ENCODE measurements at regions not wholly inside any gene's neighbourhood (a gene's known extent, or its start where the extent isn't known, plus 50 kb on each side); places are given as distances from the start of the nearest gene placed in this dataset.

DNA sequence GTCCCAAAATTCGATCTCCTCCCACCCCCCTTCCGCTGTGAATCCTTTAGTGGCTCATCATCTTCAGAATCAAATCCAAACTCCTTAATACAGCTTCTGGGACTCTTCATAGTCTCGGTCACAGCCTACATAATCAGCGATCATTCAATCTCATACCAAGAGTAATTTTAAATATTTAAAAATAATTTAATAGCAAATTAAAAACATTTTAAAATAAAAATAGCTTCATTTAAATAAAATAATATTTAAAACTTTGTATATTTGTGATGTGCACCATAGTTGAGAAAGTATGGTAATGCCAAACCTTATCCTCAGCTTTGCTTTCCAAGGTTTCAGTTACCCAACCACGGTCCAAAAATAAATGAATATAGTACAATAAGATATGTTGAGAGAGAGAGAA lies 70.0 kb upstream of the NR3C1 start:
- H3K36me3 Mint-ChIP-seq, result no peaks in the 10 kb centered on the region
- no peak overlapping the region for H3K4me3 Mint-ChIP-seq
- no peaks in the 10 kb centered on the region for H3K27me3 Mint-ChIP-seq
- no peak overlapping the region for H3K27ac Mint-ChIP-seq
- TF ChIP-seq, protein P1, sequence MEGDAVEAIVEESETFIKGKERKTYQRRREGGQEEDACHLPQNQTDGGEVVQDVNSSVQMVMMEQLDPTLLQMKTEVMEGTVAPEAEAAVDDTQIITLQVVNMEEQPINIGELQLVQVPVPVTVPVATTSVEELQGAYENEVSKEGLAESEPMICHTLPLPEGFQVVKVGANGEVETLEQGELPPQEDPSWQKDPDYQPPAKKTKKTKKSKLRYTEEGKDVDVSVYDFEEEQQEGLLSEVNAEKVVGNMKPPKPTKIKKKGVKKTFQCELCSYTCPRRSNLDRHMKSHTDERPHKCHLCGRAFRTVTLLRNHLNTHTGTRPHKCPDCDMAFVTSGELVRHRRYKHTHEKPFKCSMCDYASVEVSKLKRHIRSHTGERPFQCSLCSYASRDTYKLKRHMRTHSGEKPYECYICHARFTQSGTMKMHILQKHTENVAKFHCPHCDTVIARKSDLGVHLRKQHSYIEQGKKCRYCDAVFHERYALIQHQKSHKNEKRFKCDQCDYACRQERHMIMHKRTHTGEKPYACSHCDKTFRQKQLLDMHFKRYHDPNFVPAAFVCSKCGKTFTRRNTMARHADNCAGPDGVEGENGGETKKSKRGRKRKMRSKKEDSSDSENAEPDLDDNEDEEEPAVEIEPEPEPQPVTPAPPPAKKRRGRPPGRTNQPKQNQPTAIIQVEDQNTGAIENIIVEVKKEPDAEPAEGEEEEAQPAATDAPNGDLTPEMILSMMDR (conservative IDR thresholded peaks at IDR 0.05), result no peak
- H3K9me3 Mint-ChIP-seq, result peaks cover 5% of the 10 kb centered on the region
- peaks cover 12% of the 10 kb centered on the region for H3K4me1 Mint-ChIP-seq (ENCODE audit: unreplicated experiment)
- DNase-seq (ENCODE audit: extremely low spot score, unreplicated experiment), result no peak

DNA sequence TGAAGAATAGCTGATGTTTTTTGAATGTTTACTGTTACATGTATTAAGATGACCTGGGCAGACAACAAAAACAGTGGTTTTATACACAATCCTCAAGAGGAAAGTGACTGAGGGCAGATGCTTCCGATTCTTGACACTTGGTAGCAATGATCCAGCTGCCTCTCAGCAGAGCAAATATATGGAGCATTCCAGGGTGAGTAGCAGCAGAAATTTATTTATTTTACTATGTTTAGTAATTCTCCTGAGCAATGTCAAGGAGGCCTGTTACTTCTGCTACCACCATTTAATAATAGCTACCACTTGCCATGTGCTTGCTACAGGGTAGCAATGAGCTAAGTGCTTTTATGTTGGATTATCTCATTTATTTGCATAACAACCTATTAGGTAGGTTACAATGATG lies 69.1 kb upstream of the NR3C1 start:
- H3K27me3 Mint-ChIP-seq, result no peaks in the 10 kb centered on the region
- H3K9me3 Mint-ChIP-seq, result peaks cover 5% of the 10 kb centered on the region
- H3K27ac Mint-ChIP-seq, result no peak overlapping the region
- no peaks in the 10 kb centered on the region for H3K36me3 Mint-ChIP-seq
- no peak for DNase-seq (ENCODE audit: extremely low spot score, unreplicated experiment)
- TF ChIP-seq, protein P1 (conservative IDR thresholded peaks at IDR 0.05), result no peak
- peaks cover 12% of the 10 kb centered on the region for H3K4me1 Mint-ChIP-seq (ENCODE audit: unreplicated experiment)
- H3K4me3 Mint-ChIP-seq, result no peak overlapping the region

DNA sequence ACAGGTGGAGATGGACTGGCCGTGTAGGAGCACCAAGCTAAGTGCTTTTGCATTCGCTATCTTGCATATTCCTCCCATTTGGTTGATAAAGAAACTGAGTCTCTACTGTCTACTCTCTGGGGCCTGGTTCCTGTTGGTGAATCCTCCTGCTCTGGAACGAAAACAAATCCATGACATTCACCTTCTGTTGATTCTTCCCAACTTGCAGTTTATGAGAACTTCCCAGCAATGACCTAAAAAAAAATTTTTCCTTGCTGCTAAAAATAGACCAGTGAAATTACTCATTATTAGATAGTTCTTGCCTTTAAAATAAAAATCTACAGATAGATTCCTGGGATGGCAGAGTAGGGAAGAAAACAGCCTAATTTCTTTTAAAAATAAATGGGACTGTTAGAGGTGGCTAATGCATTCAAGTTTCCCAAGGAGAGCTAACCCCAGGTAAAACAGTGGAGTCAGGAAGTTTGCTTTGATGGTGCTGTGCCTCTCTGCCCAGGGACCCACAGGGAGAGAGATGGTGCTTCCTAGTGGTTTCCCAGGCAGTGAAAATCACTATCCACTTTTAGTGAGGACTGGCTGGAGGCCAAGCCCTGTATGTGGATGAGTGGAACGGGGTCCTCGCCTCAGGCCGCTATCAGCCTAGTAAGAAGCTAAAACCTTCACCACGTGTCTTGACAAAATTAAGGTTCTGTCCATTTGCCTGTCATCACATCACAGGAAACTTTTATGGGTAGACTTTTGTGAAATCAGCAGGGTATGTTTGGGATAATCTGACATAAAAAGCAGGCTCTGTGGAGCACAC lies 68.4 kb upstream of the NR3C1 start:
- Mint-ChIP-seq H3K4me1 (ENCODE audit: unreplicated experiment) (peaks cover 6% of the 10 kb centered on the region), H3K27me3 (no peaks in the 10 kb centered on the region), H3K27ac (no peak overlapping the region), H3K9me3 (peaks cover 5% of the 10 kb centered on the region), H3K4me3 (no peak overlapping the region), H3K36me3 (no peaks in the 10 kb centered on the region)
- TF ChIP-seq, protein P1 (conservative IDR thresholded peaks at IDR 0.05), result no peak
- DNase-seq (ENCODE audit: extremely low spot score, unreplicated experiment), result no peak

DNA sequence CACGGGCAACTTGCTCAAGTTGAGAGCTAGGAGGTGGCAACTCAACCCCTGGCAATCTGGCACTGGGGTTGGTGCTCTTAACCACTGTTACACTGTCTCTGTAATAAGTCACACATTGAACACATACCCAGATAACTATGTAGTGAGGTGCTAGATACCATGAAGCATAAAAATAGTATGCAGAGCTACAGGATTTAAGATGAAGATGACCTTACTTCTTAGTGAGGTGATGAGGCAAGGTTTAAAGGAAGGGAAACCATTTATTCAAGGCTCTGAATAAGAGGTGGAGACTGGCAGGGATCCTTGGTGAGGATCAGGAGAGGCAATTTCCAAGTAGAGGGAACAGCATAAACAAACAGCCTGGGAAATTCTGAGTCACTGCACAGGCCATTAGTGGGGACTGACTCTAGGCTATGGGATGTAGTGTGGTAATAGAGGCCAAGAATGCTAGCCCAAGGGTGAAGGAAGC lies 67.6 kb upstream of the NR3C1 start:
- Mint-ChIP-seq H3K27me3 (no peaks in the 10 kb centered on the region), H3K4me1 (ENCODE audit: unreplicated experiment) (no peaks in the 10 kb centered on the region), H3K9me3 (peaks cover 5% of the 10 kb centered on the region), H3K36me3 (no peaks in the 10 kb centered on the region), H3K4me3 (no peak overlapping the region), H3K27ac (no peak overlapping the region)
- no peak for DNase-seq (ENCODE audit: extremely low spot score, unreplicated experiment)
- TF ChIP-seq, protein P1 (conservative IDR thresholded peaks at IDR 0.05), result no peak

DNA sequence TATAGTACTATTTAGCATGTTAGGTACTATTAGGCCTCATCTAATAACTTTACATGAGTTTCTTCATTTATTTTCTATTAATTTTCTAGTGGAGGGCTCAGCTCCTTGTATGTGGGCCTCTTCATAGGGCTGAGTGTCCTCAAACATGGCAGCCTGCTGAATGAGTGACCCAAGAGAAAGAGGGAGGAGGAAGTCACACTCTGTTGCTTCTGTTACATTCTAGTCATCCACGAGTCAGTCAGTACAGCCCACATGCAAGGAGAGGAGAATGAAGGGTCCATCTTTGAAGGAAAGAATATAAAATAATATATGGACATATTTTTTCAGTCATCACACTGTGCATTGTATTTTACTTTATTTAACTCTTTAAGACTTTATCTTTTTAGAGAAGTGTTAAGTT lies 66.6 kb upstream of the NR3C1 start:
- no peaks in the 10 kb centered on the region for H3K4me1 Mint-ChIP-seq (ENCODE audit: unreplicated experiment)

More for the DNA sequence above, 66.6 kb upstream of the NR3C1 start:
- Mint-ChIP-seq H3K4me3 (no peak overlapping the region), H3K36me3 (no peaks in the 10 kb centered on the region), H3K27ac (no peak overlapping the region), H3K9me3 (peaks cover 5% of the 10 kb centered on the region), H3K27me3 (no peaks in the 10 kb centered on the region)
- TF ChIP-seq, protein P1 (conservative IDR thresholded peaks at IDR 0.05), result no peak
- DNase-seq (ENCODE audit: extremely low spot score, unreplicated experiment), result no peak

Data from type B pancreatic cell (in vitro differentiated cells).